PC-3 (cell line): ENCODE measurements at regions not wholly inside any gene's neighbourhood (a gene's known extent, or its start where the extent isn't known, plus 50 kb on each side); places are given as distances from the start of the nearest gene placed in this dataset.

Source experiments
- ATAC-seq: fragments of 200-7000 bp; cut with Tn5 transposase; 2 replicates; pipeline ENCODE4 v1.9.1; 2020; ENCODE audit warnings: mild to moderate bottlenecking, moderate library complexity
- BruUV-seq: library from RNA; stranded (reverse); fragments of 400-500 nt; replicated peaks from 2 replicates; lab custom pipeline; 2021; lab: Mats Ljungman, UMichigan
- CTCF ChIA-PET: fragments of 300-600 bp; sonication (Branson Sonifier 250); formaldehyde crosslinking; loops from one replicate; lab custom pipeline; 2022; ENCODE audit warnings: antibody characterized with exemption; lab: Charles Lee
- POLR2A ChIA-PET: fragments of 300-600 bp; sonication (Branson Sonifier 250); formaldehyde crosslinking; loops from one replicate; lab custom pipeline; 2022; ENCODE audit warnings: antibody characterized with exemption; ENCODE audit not compliant: unreplicated experiment; lab: Charles Lee
- DNase-seq: peaks from one replicate; pipeline ENCODE4 v3.0.0-alpha.2; 2015
- H2AFZ ChIP-seq: fragments of 300-600 bp; sonication (generic); 2 replicates; pipeline ENCODE4 v1.6.0; 2016; ENCODE audit warnings: antibody characterized with exemption, low read length
- H3F3A ChIP-seq: fragments of 300-600 bp; sonication (generic); one replicate; pipeline ENCODE4 v1.6.0; 2017; ENCODE audit warnings: antibody characterized with exemption, low read length, control low read depth, mild to moderate bottlenecking; ENCODE audit not compliant: unreplicated experiment
- H3K27ac ChIP-seq: fragments of 300-600 bp; sonication (generic); 2 replicates; pipeline ENCODE4 v1.5.1; 2016; ENCODE audit warnings: mild to moderate bottlenecking, low read length
- H3K27me3 ChIP-seq: fragments of 300-600 bp; sonication (generic); 2 replicates; pipeline ENCODE4 v1.6.1; 2016; ENCODE audit warnings: low read length, mixed read lengths
- H3K36me3 ChIP-seq: fragments of 300-600 bp; sonication (generic); 2 replicates; pipeline ENCODE4 v1.6.1; 2016; ENCODE audit warnings: low read depth, mixed run types, low read length, mixed read lengths
- H3K4me1 ChIP-seq: fragments of 300-600 bp; sonication (generic); 2 replicates; pipeline ENCODE4 v1.5.1; 2016; ENCODE audit warnings: low read length; ENCODE audit not compliant: insufficient read depth
- H3K4me2 ChIP-seq: fragments of 300-600 bp; sonication (generic); 2 replicates; pipeline ENCODE4 v1.6.0; 2016; ENCODE audit warnings: low read length
- H3K4me3 ChIP-seq: fragments of 300-600 bp; sonication (generic); 2 replicates; pipeline ENCODE4 v1.5.1; 2016; ENCODE audit warnings: mild to moderate bottlenecking, low read length, mixed read lengths
- H3K79me2 ChIP-seq: fragments of 300-600 bp; sonication (generic); 2 replicates; pipeline ENCODE4 v1.6.1; 2017; ENCODE audit warnings: low read length, mixed read lengths
- H3K9ac ChIP-seq: fragments of 300-600 bp; sonication (generic); 2 replicates; pipeline ENCODE4 v1.6.0; 2016; ENCODE audit warnings: mild to moderate bottlenecking, low read length
- H3K9me2 ChIP-seq: fragments of 300-600 bp; sonication (generic); replicated peaks from 2 replicates; pipeline ENCODE4 v1.6.1; 2016; ENCODE audit warnings: mixed run types, low read length, mixed read lengths
- H3K9me3 ChIP-seq: fragments of 300-600 bp; sonication (generic); 2 replicates; pipeline ENCODE4 v1.6.1; 2016; ENCODE audit warnings: low read length, mixed read lengths
- H4K20me1 ChIP-seq: fragments of 300-600 bp; sonication (generic); 2 replicates; pipeline ENCODE4 v1.6.1; 2016; ENCODE audit warnings: low read length, mixed read lengths
- EZH2 ChIP-seq: fragments of 300-600 bp; sonication (generic); IDR thresholded peaks from one replicate; pipeline ENCODE4 v1.6.1; 2017; ENCODE audit warnings: antibody characterized with exemption, mild to moderate bottlenecking, low read length; ENCODE audit not compliant: unreplicated experiment
- EZH2phosphoT487 ChIP-seq: fragments of 300-600 bp; sonication (generic); IDR thresholded peaks from 2 replicates; pipeline ENCODE4 v1.6.1; 2018; ENCODE audit warnings: mild to moderate bottlenecking, antibody characterized with exemption, low read length, borderline replicate concordance
- intact Hi-C: fragments of 100-400 bp; cut with micrococcal nuclease; formaldehyde crosslinking; loops from 2 replicates; pipeline ENCODE4 v1.9.0; 2023
- TF ChIP-seq, protein P1 (sequence below): fragments of 300-600 bp; sonication (generic); conservative IDR thresholded peaks from 2 replicates; pipeline ENCODE4 v1.5.1; 2017; ENCODE audit warnings: antibody characterized with exemption, low read depth, mild to moderate bottlenecking, low read length

DNA sequence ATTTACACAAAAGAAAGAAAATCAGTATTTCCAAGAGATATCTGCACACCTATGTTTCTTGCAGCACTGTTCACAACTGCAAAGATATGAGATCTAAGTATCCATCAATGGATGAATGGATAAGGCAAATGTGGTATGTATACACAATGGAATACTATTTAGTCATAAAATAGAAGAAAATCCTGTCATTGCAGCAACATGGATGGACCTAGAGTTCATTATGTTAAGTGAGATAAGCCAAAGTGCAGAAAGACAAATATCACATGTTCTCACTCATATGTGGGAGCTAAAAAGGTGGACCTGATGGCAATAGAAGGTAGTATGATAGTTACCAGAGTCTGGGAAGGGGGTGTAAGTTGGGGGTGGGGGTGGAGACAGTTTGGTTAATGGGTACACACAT lies 1171.6 kb downstream of the SORCS1 start:
- ChIA-PET CTCF (no interaction called here), POLR2A (no interaction called here)
- Histone ChIP-seq H3K4me2 (no peak overlapping the region), H3K4me3 (no peak overlapping the region), H3K79me2 (no peaks in the 10 kb centered on the region), H3K27ac (no peak overlapping the region), H3K27me3 (no peaks in the 10 kb centered on the region), H3K9ac (no peak overlapping the region), H2AFZ (no peak overlapping the region), H3K4me1 (no peaks in the 10 kb centered on the region), H3K9me3 (no peaks in the 10 kb centered on the region), H3F3A (no peaks in the 10 kb centered on the region), H3K9me2 (no peaks in the 10 kb centered on the region), H3K36me3 (no peaks in the 10 kb centered on the region), H4K20me1 (no peaks in the 10 kb centered on the region)
- ATAC-seq = no peak
- intact Hi-C loops = no loop called here
- BruUV-seq = no TSS peak
- no peak for DNase-seq
- TF ChIP-seq EZH2phosphoT487 = no peak

- no peaks in the 10 kb centered on the region for H3K27me3 ChIP-seq
- no peaks in the 10 kb centered on the region for H3K9me3 ChIP-seq
- no peak overlapping the region for H2AFZ ChIP-seq
- no peaks in the 10 kb centered on the region for H3K36me3 ChIP-seq
- H3K4me1 ChIP-seq = no peaks in the 10 kb centered on the region
- no peaks in the 10 kb centered on the region for H3K9me2 ChIP-seq
- no TSS peak for BruUV-seq
- intact Hi-C loops = no loop called here
- no peak overlapping the region for H3K9ac ChIP-seq
- H3K4me2 ChIP-seq = no peak overlapping the region
- H3K4me3 ChIP-seq = no peak overlapping the region
- ATAC-seq (no peak), DNase-seq (no peak)
- H3K27ac ChIP-seq = no peak overlapping the region
- CTCF ChIA-PET = no interaction called here
- no peak for TF ChIP-seq EZH2phosphoT487
- TF ChIP-seq EZH2 = no peak
- TF ChIP-seq, protein P1, sequence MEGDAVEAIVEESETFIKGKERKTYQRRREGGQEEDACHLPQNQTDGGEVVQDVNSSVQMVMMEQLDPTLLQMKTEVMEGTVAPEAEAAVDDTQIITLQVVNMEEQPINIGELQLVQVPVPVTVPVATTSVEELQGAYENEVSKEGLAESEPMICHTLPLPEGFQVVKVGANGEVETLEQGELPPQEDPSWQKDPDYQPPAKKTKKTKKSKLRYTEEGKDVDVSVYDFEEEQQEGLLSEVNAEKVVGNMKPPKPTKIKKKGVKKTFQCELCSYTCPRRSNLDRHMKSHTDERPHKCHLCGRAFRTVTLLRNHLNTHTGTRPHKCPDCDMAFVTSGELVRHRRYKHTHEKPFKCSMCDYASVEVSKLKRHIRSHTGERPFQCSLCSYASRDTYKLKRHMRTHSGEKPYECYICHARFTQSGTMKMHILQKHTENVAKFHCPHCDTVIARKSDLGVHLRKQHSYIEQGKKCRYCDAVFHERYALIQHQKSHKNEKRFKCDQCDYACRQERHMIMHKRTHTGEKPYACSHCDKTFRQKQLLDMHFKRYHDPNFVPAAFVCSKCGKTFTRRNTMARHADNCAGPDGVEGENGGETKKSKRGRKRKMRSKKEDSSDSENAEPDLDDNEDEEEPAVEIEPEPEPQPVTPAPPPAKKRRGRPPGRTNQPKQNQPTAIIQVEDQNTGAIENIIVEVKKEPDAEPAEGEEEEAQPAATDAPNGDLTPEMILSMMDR = no peak
- POLR2A ChIA-PET = no interaction called here
- no peaks in the 10 kb centered on the region for H3F3A ChIP-seq
- no peaks in the 10 kb centered on the region for H4K20me1 ChIP-seq
- H3K79me2 ChIP-seq = no peaks in the 10 kb centered on the region
Measured at GRCh38 chr10:105990529-105990928, 1174.0 kb downstream of the SORCS1 start.

DNA sequence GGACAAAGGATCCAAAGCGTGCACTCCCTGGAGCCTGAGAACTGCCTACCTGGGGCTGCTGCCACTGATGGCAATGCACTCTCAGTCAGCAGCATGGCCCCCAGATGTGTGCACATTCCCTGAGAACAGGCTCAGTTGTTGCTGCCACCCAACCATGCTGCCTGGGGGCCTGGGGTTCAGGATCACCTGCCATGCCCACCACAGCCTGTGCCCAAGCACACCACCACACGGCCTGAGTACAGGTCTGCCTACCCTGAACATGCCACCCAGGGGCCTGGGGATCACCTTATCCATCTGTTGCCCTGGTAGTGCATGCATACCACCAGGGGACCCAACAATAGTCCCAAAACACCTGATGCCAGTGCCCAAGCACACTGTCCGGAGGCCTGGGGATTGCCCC lies 1174.5 kb downstream of the SORCS1 start:
- Histone ChIP-seq H3K36me3 (no peaks in the 10 kb centered on the region), H2AFZ (no peak overlapping the region), H3K4me2 (no peak overlapping the region), H3K9me3 (no peaks in the 10 kb centered on the region), H3K79me2 (no peaks in the 10 kb centered on the region), H3K27me3 (no peaks in the 10 kb centered on the region), H3K4me3 (no peak overlapping the region), H3F3A (no peaks in the 10 kb centered on the region), H4K20me1 (no peaks in the 10 kb centered on the region), H3K27ac (no peak overlapping the region), H3K9ac (no peak overlapping the region), H3K9me2 (no peaks in the 10 kb centered on the region), H3K4me1 (no peaks in the 10 kb centered on the region)
- no peak for ATAC-seq
- ChIA-PET POLR2A (no interaction called here), CTCF (no interaction called here)
- no peak for DNase-seq
- BruUV-seq = no TSS peak
- intact Hi-C loops = no loop called here
- TF ChIP-seq, protein P1 = no peak
- TF ChIP-seq EZH2phosphoT487 = no peak
- no peak for TF ChIP-seq EZH2
